PC-3 (cell line): ENCODE measurements at regions not wholly inside any gene's neighbourhood (a gene's known extent, or its start where the extent isn't known, plus 50 kb on each side); places are given as distances from the start of the nearest gene placed in this dataset.

Experiments
- CTCF ChIP-seq: fragments of 300-600 bp; sonication (generic); conservative IDR thresholded peaks from 2 replicates; pipeline ENCODE4 v1.5.1; 2017; ENCODE audit warnings: antibody characterized with exemption, low read depth, mild to moderate bottlenecking, low read length
- EZH2 ChIP-seq: fragments of 300-600 bp; sonication (generic); IDR thresholded peaks from one replicate; pipeline ENCODE4 v1.6.1; 2017; ENCODE audit warnings: antibody characterized with exemption, mild to moderate bottlenecking, low read length; ENCODE audit not compliant: unreplicated experiment
- EZH2phosphoT487 ChIP-seq: fragments of 300-600 bp; sonication (generic); IDR thresholded peaks from 2 replicates; pipeline ENCODE4 v1.6.1; 2018; ENCODE audit warnings: mild to moderate bottlenecking, antibody characterized with exemption, low read length, borderline replicate concordance

GRCh38 chr2:107102176-107102575, 216.2 kb upstream of the ST6GAL2 start:
- TF ChIP-seq CTCF (no peak), EZH2 (no peak), EZH2phosphoT487 (no peak)
